ENCODE measurements at regions not wholly inside any gene's neighbourhood (a gene's known extent, or its start where the extent isn't known, plus 50 kb on each side); places are given as distances from the start of the nearest gene placed in this dataset.

DNA sequence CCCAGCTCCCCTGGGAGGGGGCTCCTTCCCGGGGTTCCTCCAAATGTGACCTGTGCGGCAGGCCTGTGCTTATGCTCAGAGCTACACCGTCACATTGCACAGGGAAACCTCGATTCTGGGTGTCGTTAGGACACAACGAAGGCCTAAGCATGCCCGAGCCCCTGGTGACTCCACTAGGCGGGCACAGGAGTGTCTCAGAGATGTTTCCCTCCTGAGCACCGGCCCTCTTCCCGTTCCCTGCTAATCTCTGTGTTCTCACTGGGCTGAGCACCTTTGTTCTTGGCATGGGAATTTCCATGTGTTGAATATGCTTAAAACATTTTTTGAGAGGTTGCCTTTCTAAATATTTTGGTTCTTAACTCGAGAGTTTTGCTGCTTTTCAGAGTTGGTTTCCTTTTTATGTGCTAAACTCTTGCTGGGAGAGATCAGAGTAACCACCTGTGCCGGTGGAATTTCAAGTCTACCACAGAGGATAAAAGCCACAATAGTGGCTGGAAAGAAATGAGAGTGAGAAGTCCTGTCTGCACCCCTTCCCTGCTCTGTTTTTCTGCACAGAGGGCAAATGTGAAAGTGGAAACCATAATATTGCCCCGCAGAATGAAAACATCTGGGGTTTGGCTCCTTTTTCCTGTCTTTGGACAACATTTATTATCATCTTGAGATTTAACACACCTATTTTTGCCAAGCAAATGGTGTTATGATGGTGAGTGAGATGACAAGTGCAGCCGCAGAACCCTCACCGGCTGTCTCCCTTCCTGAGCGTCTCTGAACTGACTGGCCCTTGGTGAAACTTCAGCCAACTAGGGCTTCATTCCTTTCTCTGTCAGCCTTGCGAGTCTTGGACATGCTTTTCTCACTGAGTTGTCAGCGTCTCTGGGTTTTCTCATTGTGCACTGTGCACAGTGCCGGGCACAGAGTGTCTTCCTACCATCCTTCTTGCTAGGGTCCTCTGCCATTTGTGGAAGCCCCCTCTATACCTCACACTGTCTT lies 154.1 kb downstream of the VAPA start:
- H3K27ac Mint-ChIP-seq = no peak overlapping the region
- H3K27me3 Mint-ChIP-seq = peaks cover 18 to 22% of the 10 kb centered on the region in 2 donors
- no peaks in the 10 kb centered on the region for H3K4me1 Mint-ChIP-seq (ENCODE audit: low read depth in 2 of 2)
- no peak overlapping the region for H3K4me3 Mint-ChIP-seq
- no peak for DNase-seq
- H3K36me3 Mint-ChIP-seq (ENCODE audit: insufficient read depth) = peaks cover 3% of the 10 kb centered on the region
- H3K9me3 Mint-ChIP-seq = no peaks in the 10 kb centered on the region
- ATAC-seq (replicated peaks) = no peak

- no peak for DNase-seq
Observed at GRCh38 chr18:10068766-10069567, 155.2 kb downstream of the VAPA start.

GRCh38 chr18:10070561-10071000 lies 156.8 kb downstream of the VAPA start:
- no peak for DNase-seq

More at GRCh38 chr18:10068766-10069567, 155.2 kb downstream of the VAPA start:
- H3K27me3 Mint-ChIP-seq = peaks cover 18 to 22% of the 10 kb centered on the region in 2 donors
- H3K36me3 Mint-ChIP-seq (ENCODE audit: insufficient read depth) = peaks cover 3% of the 10 kb centered on the region
- no peaks in the 10 kb centered on the region for H3K4me1 Mint-ChIP-seq (ENCODE audit: low read depth in 2 of 2)
- H3K4me3 Mint-ChIP-seq = no peak overlapping the region
- H3K9me3 Mint-ChIP-seq = no peaks in the 10 kb centered on the region
- ATAC-seq (replicated peaks) = no peak
- no peak overlapping the region for H3K27ac Mint-ChIP-seq

GRCh38 chr18:10072671-10073175 lies 158.9 kb downstream of the VAPA start:
- peaks cover 3% of the 10 kb centered on the region for H3K36me3 Mint-ChIP-seq (ENCODE audit: insufficient read depth)
- peaks cover 10 to 25% of the 10 kb centered on the region in 2 donors for H3K27me3 Mint-ChIP-seq
- no peak overlapping the region for H3K4me3 Mint-ChIP-seq
- DNase-seq (no peak), ATAC-seq (replicated peaks) (no peak)
- no peaks in the 10 kb centered on the region for H3K9me3 Mint-ChIP-seq
- peaks cover 0 to 2% of the 10 kb centered on the region in 2 donors for H3K4me1 Mint-ChIP-seq (ENCODE audit: low read depth in 2 of 2)
- no peak overlapping the region for H3K27ac Mint-ChIP-seq

More at GRCh38 chr18:10070561-10071000, 156.8 kb downstream of the VAPA start:
- Mint-ChIP-seq H3K4me3 (no peak overlapping the region), H3K27ac (no peak overlapping the region), H3K27me3 (peaks cover 15 to 22% of the 10 kb centered on the region in 2 donors), H3K4me1 (ENCODE audit: low read depth in 2 of 2) (peaks cover 0 to 2% of the 10 kb centered on the region in 2 donors), H3K36me3 (ENCODE audit: insufficient read depth) (peaks cover 3% of the 10 kb centered on the region), H3K9me3 (no peaks in the 10 kb centered on the region)
- no peak for ATAC-seq (replicated peaks)

DNA sequence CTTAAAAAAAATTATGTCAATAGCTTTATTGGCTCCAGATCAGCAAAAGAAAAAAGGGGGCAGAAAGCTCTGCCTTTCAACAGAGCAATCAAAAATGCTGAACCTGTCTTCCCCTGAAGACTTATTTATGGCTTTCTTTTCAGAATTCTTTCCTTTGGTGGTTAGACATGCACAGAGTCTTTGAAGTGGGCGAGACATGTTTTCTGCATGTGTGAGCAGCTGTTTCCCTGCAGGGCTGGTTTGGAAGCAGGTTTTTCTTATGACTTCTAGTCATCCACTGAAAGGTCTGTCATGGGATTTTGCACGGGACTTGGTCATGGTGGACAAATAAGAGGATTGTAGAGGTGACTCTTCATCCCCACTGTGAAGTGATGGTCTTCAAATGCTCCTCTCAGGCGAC lies 160.3 kb downstream of the VAPA start:
- H3K9me3 Mint-ChIP-seq = no peaks in the 10 kb centered on the region

GRCh38 chr18:10074728-10075127 lies 160.9 kb downstream of the VAPA start:
- Mint-ChIP-seq H3K4me1 (ENCODE audit: low read depth in 2 of 2) (peaks cover 0 to 2% of the 10 kb centered on the region in 2 donors), H3K36me3 (ENCODE audit: insufficient read depth) (no peaks in the 10 kb centered on the region), H3K9me3 (no peaks in the 10 kb centered on the region), H3K4me3 (no peak overlapping the region), H3K27me3 (peaks cover 4 to 17% of the 10 kb centered on the region in 2 donors), H3K27ac (no peak overlapping the region)
- no peak for DNase-seq
- ATAC-seq (replicated peaks) = no peak

More for the DNA sequence above, 160.3 kb downstream of the VAPA start:
- Mint-ChIP-seq H3K27ac (no peak overlapping the region), H3K27me3 (peaks cover 4 to 21% of the 10 kb centered on the region in 2 donors), H3K4me1 (ENCODE audit: low read depth in 2 of 2) (peaks cover 0 to 2% of the 10 kb centered on the region in 2 donors), H3K4me3 (no peak overlapping the region), H3K36me3 (ENCODE audit: insufficient read depth) (no peaks in the 10 kb centered on the region)
- DNase-seq = no peak
- ATAC-seq (replicated peaks) = no peak

DNA sequence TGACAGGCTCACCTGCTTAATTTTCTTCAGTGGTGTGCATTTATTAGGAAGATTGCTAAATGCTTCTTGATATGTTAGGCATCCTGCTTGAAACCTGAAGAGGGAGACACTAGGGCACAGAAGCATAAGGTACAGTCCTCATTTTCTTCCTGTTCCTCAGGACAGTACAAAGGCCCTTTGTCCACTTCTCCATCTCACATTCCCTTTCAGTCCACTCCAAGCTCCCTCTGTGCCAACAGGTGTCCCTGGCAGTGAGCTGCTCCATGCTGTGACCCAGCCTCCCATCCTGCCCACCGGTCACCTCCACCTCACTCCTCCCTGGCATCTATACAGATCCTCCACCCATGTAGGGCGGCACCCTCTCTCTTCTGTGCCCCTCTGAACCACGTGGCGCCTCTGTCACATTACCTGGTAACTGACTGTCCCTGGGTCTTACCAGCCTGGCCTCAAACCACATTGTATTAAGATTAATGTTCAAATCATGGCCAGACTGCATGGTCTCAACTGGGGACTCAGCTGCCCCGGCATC lies 162.8 kb downstream of the VAPA start:
- H3K9me3 Mint-ChIP-seq = no peaks in the 10 kb centered on the region
- DNase-seq = no peak
- ATAC-seq (replicated peaks) = no peak
- H3K36me3 Mint-ChIP-seq (ENCODE audit: insufficient read depth) = no peaks in the 10 kb centered on the region
- no peak overlapping the region for H3K4me3 Mint-ChIP-seq
- H3K4me1 Mint-ChIP-seq (ENCODE audit: low read depth in 2 of 2) = peaks cover 0 to 2% of the 10 kb centered on the region in 2 donors
- no peak overlapping the region for H3K27ac Mint-ChIP-seq
- H3K27me3 Mint-ChIP-seq = peaks cover 4 to 24% of the 10 kb centered on the region in 2 donors

GRCh38 chr18:10077986-10078385 lies 164.2 kb downstream of the VAPA start:
- Mint-ChIP-seq H3K9me3 (peaks cover 5 to 9% of the 10 kb centered on the region in 2 donors), H3K27ac (no peak overlapping the region), H3K36me3 (ENCODE audit: insufficient read depth) (no peaks in the 10 kb centered on the region), H3K4me3 (no peak overlapping the region), H3K27me3 (peaks cover 4 to 24% of the 10 kb centered on the region in 2 donors), H3K4me1 (ENCODE audit: low read depth in 2 of 2) (peaks cover 0 to 2% of the 10 kb centered on the region in 2 donors)
- DNase-seq (no peak), ATAC-seq (replicated peaks) (no peak)

GRCh38 chr18:10080372-10080771 lies 166.6 kb downstream of the VAPA start:
- Mint-ChIP-seq H3K27ac (no peak overlapping the region), H3K4me3 (no peak overlapping the region)

DNA sequence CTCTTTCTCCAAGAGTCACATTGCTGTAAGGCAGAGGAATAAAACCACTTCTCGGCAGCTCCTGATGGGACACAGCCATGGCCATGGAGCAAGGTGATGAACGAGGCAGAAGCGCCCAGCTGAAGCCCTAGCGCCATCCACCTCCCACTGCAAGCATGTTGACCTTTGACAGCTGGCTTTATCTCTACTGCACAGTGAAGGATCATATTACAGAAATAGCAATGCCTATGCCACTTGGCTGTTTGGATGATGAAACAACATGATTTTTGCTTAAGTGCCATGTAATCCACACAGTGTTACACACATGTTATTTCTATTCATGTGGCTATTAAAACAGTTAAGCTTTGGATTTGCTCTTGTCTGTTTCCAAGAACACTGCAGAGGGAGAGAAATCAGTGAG lies 167.7 kb downstream of the VAPA start:
- peaks cover 6 to 11% of the 10 kb centered on the region in 2 donors for H3K9me3 Mint-ChIP-seq
- ATAC-seq (replicated peaks) (no peak), DNase-seq (no peak)
- H3K4me3 Mint-ChIP-seq = no peak overlapping the region
- no peaks in the 10 kb centered on the region for H3K36me3 Mint-ChIP-seq (ENCODE audit: insufficient read depth)
- H3K27ac Mint-ChIP-seq = no peak overlapping the region
- H3K27me3 Mint-ChIP-seq = peaks cover 4 to 28% of the 10 kb centered on the region in 2 donors
- no peaks in the 10 kb centered on the region for H3K4me1 Mint-ChIP-seq (ENCODE audit: low read depth in 2 of 2)

More at GRCh38 chr18:10080372-10080771, 166.6 kb downstream of the VAPA start:
- peaks cover 4 to 24% of the 10 kb centered on the region in 2 donors for H3K27me3 Mint-ChIP-seq
- no peaks in the 10 kb centered on the region for H3K4me1 Mint-ChIP-seq (ENCODE audit: low read depth in 2 of 2)
- H3K9me3 Mint-ChIP-seq = peaks cover 6 to 11% of the 10 kb centered on the region in 2 donors
- no peaks in the 10 kb centered on the region for H3K36me3 Mint-ChIP-seq (ENCODE audit: insufficient read depth)
- no peak for DNase-seq
- ATAC-seq (replicated peaks) = no peak

DNA sequence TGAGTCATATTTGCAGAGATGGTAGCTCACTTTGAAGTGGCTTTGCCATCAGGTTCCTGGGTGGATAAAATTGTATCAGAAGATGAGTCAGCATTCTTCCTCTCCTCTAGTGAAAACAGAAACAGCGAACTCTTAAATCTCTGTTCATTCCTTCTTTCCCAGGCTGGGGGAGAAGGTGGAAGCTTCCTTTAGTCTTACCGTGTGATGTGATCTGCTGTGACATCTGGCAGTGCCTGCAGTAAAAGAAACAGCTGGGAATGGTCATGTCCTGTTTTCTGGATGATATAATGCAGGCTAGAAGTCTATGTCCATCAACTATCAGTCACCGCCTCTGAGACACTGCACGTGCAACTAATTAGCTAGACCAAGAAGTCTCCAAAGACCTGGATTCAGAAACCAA lies 171.6 kb downstream of the VAPA start:
- no peaks in the 10 kb centered on the region for H3K4me1 Mint-ChIP-seq (ENCODE audit: low read depth in 2 of 2)
- H3K27ac Mint-ChIP-seq = no peak overlapping the region
- peaks cover 6 to 11% of the 10 kb centered on the region in 2 donors for H3K9me3 Mint-ChIP-seq
- H3K27me3 Mint-ChIP-seq = peaks cover 1 to 34% of the 10 kb centered on the region in 2 donors
- ATAC-seq (replicated peaks) (no peak), DNase-seq (no peak)
- no peak overlapping the region for H3K4me3 Mint-ChIP-seq
- no peaks in the 10 kb centered on the region for H3K36me3 Mint-ChIP-seq (ENCODE audit: insufficient read depth)

DNA sequence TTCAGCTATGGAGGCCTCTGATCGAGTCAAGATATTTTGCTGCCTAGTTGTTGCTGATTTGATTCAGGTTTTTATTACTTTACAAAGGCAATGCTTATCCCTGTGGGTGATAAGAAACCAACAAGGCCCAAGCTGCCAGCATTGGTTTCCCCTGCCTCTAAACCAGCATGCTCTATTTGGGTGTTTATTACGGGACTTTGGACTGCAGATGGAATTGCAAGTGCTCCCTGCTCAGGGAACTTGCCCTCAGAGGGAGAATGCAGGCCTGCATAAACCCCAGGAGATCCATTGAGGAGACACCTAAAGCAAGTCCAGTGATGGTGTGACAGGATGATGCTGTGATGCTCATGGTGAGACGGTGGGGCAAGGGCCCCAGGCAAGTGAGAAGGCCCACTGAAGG lies 172.1 kb downstream of the VAPA start:
- no peaks in the 10 kb centered on the region for H3K4me1 Mint-ChIP-seq (ENCODE audit: low read depth in 2 of 2)
- ATAC-seq (replicated peaks) = no peak
- peaks cover 6 to 11% of the 10 kb centered on the region in 2 donors for H3K9me3 Mint-ChIP-seq
- no peaks in the 10 kb centered on the region for H3K36me3 Mint-ChIP-seq (ENCODE audit: insufficient read depth)
- DNase-seq = no peak
- peaks cover 6 to 35% of the 10 kb centered on the region in 2 donors for H3K27me3 Mint-ChIP-seq
- H3K4me3 Mint-ChIP-seq = no peak overlapping the region
- no peak overlapping the region for H3K27ac Mint-ChIP-seq
